GM12873 (cell line): ENCODE measurements at regions not wholly inside any gene's neighbourhood (a gene's known extent, or its start where the extent isn't known, plus 50 kb on each side); places are given as distances from the start of the nearest gene placed in this dataset.

Experiments used
- CTCF ChIP-seq: IDR thresholded peaks from 2 replicates; pipeline ENCODE4 v1.5.1; 2012; ENCODE audit warnings: low read depth, mild to moderate bottlenecking, moderate library complexity, low read length, control low read depth; ENCODE audit not compliant: insufficient read depth; ENCODE audit errors: missing control alignments

GRCh38 chr11:13080861-13081260, 71.7 kb downstream of the RASSF10 start:
- TF ChIP-seq CTCF: no peak

- TF ChIP-seq CTCF: no peak
Measured at GRCh38 chr11:13082588-13082987, 73.5 kb downstream of the RASSF10 start.

DNA sequence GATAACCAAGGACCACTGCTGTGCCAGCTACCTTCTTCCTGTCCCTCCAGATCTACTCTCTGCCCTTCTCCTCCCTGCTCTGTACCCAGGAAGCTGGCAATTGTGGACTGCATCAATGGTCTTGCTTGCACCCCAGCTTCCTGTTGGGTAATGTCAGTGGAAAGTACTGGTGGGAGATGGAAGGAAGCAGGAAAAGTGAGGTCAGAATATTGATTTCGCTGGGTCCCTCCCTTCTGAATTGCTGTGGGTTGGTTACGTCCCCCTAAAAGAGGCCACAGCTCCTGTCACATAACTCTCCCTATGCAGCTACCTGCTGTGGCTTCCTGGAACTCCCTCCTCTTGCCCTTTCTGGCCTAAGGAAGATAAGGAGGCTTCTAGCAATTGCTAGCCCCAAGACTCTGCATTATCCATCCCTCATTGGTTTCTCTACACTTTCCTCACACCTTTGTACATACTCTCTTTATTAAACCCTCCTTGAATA, 81.2 kb downstream of the RASSF10 start:
- no peak for TF ChIP-seq CTCF

- TF ChIP-seq CTCF: no peak
Measured at GRCh38 chr11:13091373-13091772, 82.3 kb downstream of the RASSF10 start.

DNA sequence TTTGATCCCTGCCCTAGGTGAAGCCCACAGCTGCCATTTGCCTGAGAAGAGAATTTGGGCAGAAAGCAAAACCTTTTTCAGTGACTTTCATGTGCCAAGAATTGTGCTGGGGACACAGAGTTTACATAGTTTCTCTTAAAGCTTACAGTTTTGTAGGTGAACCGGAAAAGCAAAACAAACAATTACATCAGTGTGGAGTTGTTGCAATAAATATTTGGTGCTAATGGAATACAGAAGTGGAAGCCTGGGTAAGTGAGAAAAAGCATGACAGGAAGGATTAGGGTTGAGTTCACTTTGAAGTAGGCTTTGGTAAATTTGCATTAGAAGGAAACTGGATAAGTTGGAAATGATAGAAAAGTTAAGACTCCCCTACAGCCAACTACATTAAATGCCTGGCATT, 82.7 kb downstream of the RASSF10 start:
- no peak for TF ChIP-seq CTCF

DNA sequence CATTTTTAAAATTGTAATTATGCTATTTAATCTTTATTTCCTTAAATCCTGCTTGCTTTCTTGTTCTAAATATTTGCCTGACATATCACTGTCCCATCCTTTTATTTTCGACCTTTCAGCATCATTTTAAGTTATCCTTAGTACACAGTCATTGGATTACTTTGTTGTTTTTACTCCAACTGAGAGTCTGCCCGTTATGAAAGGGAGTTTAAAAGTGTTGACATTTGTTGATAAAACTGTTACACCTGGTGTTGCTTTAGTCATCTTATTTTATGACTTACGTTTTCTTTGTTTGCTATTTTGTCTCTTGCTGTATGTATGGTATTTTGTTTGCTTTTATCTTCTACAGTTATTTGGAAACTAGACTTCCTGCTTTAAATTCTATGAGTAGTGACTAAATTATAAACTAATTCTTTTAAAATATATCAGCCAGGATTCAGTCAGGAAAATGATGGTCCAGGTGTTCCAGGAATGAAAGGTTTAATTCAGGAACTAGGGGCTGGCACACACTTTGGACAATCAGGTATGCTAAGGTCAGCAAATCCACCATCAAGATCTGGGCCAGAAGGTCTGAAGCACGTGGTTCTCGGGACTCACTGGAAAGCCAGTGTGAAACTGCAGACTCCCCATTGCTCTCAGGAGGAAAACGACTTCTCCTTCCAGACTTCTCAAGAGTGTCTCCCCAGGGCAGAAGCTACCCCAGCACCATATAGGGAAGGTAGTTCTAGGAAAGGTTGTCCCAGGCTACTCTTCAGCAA, 86.0 kb downstream of the RASSF10 start:
- no peak for TF ChIP-seq CTCF

GRCh38 chr11:13098063-13098462, 88.9 kb downstream of the RASSF10 start:
- TF ChIP-seq CTCF: no peak
